Fibroblast of the conjunctiva (primary cell): ENCODE measurements at regions not wholly inside any gene's neighbourhood (a gene's known extent, or its start where the extent isn't known, plus 50 kb on each side); places are given as distances from the start of the nearest gene placed in this dataset.

ENCODE experiments used
- DNase-seq: peaks from one replicate; pipeline ENCODE4 v3.0.0-alpha.2; 2010; ENCODE audit warnings: low read depth

- DNase-seq = no peak
Measured at GRCh38 chr2:236875906-236876505, 209.7 kb upstream of the COPS8 start.

- DNase-seq = no peak
Measured at GRCh38 chr2:236876642-236877041, 209.0 kb upstream of the COPS8 start.

GRCh38 chr2:236877972-236878371, 207.7 kb upstream of the COPS8 start:
- no peak for DNase-seq

- no peak for DNase-seq
Measured at GRCh38 chr2:236879416-236879963, 206.2 kb upstream of the COPS8 start.

DNA sequence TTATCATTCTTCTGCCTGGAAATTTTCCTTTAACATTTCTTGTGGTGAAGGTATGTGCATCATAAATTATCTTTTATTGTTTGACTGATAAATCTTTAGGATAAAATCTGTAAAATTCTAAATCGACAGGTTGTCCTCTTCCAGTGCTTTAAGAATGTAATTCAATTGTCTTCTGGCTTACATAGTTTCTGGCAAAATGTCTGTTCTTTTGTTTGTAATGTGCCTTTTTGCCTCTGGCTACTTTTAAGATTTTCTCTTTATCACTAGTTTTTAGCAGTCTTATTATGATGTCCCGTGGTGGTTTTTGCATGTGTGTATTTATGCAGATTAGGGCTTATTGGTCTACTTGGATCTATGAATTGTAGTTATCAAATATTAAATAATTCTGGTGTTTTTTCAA, 203.6 kb upstream of the COPS8 start:
- no peak for DNase-seq

- DNase-seq = no peak
Measured at GRCh38 chr2:236882930-236883329, 202.8 kb upstream of the COPS8 start.

- no peak for DNase-seq
Measured at GRCh38 chr2:236883819-236884218, 201.9 kb upstream of the COPS8 start.

- no peak for DNase-seq
Measured at GRCh38 chr2:236884569-236885175, 201.0 kb upstream of the COPS8 start.

GRCh38 chr2:236886456-236886855, 199.2 kb upstream of the COPS8 start:
- DNase-seq = no peak

GRCh38 chr2:236887531-236887930, 198.2 kb upstream of the COPS8 start:
- peak; percentile 23 for DNase-seq

DNA sequence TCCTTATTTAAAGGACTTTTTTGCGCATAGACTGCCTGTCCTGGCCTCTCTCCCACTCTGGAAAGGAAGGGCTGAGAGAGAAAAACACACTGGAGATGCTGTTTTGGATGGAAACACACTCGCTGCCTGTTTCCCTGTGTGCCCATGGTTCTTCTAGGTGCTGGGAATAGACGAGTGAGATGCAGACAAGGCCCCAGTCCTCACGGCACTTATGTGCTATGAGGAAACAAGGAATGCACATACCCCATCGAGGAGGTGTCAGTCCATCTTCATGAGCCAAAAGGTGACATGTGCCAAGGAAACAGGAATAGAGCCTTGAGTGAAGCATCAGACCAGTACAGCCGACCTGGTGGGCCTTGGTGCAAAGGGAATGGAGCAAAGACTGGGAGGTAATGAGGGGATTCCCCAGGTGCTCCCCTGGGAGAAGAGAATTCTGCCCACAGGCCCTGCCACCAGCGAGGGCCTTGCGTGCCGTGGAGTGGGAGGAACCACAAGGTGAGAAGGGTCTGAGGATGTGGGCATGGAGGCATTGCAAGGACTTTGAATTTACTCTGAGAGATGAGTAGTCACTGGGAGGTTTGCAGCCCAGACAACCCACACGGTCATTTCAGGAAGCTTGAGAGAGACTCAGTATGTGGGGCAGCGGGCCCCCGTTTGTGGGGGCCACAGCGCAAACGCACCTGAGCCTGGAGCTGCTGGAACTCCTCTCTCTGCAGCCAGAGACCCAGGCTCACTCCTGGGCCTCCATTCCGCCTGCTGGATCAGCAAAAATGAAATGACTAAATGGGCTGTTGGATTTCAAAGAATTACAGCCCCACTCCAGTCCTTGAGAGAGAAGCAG, 197.5 kb upstream of the COPS8 start:
- no peak for DNase-seq

GRCh38 chr2:236888794-236889780, 196.6 kb upstream of the COPS8 start:
- DNase-seq = no peak

- DNase-seq = no peak
Measured at GRCh38 chr2:236889791-236890704, 195.6 kb upstream of the COPS8 start.

DNA sequence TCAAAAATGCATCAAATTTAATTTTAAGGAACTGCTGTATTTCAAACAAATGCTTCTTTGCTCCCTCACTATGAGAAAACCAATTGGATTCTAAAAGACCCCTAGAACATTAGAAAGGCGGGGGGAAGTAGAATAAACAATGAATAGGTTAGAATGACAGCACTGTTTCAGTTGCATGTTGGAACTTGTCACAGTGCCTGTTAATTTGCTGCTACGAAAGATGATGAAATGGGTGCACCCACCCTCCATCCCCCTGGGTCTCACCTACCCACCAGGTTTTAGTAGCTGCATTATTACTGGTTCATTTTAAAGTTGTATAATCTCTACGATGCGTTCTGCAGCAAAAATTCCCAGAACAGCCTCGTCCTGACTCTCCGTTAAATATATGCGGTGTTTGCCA, 193.0 kb upstream of the COPS8 start:
- no peak for DNase-seq

GRCh38 chr2:236894791-236895190, 190.9 kb upstream of the COPS8 start:
- DNase-seq = no peak

DNA sequence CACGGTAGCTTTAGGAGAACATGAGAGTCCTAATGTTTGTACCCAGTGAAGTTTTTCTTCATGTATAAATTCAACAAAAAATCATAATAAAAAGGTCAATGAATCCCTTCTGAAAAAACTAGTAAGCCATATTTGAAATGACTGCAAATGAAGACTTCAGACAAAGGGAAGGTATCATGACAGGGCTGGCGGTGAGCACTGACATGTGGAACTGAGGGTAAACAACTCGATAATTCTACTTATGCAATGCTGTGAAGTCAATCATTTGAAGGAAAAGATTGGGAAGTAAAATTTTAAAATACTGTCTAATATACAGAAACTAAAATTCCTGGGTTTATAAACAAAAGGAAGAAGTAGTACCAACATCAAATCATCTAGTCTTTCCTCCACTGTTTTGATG, 190.2 kb upstream of the COPS8 start:
- DNase-seq = no peak

GRCh38 chr2:236896688-236897087, 189.0 kb upstream of the COPS8 start:
- no peak for DNase-seq

GRCh38 chr2:236899146-236899545, 186.5 kb upstream of the COPS8 start:
- DNase-seq = no peak

DNA sequence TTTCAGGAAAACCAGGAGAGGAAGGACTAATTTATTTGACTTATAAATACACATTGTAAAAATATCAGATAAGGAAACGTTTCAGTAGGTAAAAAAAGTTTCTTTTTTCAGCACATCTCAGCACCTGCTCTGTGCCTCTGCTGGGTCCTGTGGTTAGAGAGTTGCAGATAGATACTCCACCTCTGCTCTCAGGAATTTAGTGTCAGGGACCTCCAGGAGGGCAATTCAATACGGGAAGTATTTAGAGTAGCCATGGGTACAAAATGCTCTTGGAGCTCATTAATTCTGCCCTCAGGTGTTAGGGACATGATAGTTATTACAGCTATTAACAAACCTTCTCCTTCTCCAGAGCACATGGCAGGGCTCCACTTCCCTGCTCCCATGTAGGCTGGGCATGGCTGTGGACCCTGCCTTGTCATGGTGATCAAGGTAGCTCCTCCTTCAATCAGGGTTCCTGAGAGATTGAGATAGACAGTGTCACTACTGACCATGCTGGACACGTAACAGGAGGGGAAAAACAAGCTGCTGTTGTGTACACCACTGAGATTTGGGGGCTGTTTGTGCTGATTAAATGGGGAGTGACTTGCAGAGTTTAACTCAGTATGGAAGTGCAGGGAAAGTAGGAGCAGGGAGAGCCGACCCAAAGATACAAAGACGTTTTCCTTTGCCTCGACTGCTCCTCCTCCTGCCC, 185.6 kb upstream of the COPS8 start:
- no peak for DNase-seq

DNA sequence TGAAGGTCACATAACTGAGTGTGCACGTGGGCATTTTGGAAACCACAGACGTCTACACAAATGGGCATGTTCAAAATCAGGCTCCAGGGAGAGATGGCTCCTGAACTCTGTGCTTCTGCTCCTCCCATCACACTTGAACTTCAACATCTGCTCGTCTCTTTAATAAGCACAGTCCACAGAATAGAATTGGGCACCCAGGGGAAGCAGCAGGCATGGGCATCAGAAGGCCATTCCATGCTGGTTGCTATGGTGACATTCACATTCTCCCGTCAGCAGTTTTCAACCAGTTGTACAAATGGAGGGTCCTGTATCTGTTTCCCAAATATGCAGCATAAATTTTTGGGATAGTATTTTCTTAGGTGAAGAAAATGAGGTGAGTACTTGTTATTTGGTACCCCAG, 183.7 kb upstream of the COPS8 start:
- no peak for DNase-seq
